ENCODE measurements at regions not wholly inside any gene's neighbourhood (a gene's known extent, or its start where the extent isn't known, plus 50 kb on each side); places are given as distances from the start of the nearest gene placed in this dataset.

- TF ChIP-seq, protein P1, sequence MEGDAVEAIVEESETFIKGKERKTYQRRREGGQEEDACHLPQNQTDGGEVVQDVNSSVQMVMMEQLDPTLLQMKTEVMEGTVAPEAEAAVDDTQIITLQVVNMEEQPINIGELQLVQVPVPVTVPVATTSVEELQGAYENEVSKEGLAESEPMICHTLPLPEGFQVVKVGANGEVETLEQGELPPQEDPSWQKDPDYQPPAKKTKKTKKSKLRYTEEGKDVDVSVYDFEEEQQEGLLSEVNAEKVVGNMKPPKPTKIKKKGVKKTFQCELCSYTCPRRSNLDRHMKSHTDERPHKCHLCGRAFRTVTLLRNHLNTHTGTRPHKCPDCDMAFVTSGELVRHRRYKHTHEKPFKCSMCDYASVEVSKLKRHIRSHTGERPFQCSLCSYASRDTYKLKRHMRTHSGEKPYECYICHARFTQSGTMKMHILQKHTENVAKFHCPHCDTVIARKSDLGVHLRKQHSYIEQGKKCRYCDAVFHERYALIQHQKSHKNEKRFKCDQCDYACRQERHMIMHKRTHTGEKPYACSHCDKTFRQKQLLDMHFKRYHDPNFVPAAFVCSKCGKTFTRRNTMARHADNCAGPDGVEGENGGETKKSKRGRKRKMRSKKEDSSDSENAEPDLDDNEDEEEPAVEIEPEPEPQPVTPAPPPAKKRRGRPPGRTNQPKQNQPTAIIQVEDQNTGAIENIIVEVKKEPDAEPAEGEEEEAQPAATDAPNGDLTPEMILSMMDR (IDR thresholded peaks at IDR 0.05) = no peak
- TF ChIP-seq POLR2A (IDR thresholded peaks at IDR 0.05) = no peak
Measured at GRCh38 chr1:189301235-189301634, 1176.4 kb downstream of the BRINP3 start.

All from right lobe of liver (tissue), 4 donors.